ENCODE measurements at regions not wholly inside any gene's neighbourhood (a gene's known extent, or its start where the extent isn't known, plus 50 kb on each side); places are given as distances from the start of the nearest gene placed in this dataset.
"Not testable (repeated sequence)": the region's sequence is repeated elsewhere in the genome, so short reads cannot be mapped to it uniquely, and the experiment has no call there.

DNA sequence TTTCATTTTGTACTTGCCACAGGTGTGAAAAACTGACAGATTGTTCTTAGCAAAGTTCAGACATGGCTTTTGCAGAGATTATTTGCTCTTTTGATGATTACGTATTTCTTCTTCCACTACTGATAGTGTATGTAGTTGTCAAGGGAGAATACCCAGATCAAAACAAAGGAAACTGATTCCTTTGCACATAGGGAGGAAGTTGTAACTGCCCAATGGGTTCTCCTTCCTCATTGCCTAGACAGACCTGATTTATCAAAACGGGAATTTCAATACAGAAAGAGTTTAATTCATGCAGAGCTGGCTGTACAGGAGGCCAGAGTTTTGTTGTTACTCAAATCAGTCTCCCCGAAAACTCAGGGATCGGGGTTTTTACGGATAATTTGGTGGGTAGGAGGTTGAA, 214.7 kb downstream of the BCAS1 start:
- no peak for DNase-seq

DNA sequence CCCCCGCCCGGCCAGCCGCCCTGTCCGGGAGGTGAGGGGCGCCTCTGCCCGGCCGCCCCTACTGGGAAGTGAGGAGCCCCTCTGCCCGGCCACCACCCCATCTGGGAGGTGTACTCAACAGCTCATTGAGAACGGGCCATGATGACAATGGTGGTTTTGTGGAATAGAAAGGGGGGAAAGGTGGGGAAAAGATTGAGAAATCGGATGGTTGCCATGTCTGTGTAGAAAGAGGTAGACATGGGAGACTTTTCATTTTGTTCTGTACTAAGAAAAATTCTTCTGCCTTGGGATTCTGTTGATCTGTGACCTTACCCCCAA, 215.8 kb downstream of the BCAS1 start:
- not testable (repeated sequence) for DNase-seq

GRCh38 chr20:53853111-53853713, 217.2 kb downstream of the BCAS1 start:
- DNase-seq = no peak

- DNase-seq = no peak
These were observed 217.7 kb downstream of the BCAS1 start for GRCh38 chr20:53852691-53853090.

DNA sequence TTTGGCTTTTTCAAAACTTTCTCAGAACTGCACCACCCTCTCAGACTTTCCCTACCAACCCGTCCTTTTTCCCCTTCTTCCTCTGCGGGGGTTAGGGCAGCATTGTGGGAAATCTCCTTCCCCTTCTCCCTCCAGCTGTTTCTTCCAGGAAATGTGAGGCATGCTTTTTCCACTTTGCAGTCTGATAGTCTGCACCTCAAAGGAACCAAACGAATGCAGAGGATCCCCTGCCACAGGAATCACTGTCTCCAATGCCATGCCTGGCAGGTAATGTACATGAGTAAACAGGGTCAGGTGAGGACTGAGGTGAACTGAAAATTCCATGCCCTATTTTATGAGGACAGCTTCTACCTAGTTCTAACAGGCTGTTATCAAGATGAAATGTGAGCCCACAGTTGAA, 218.4 kb downstream of the BCAS1 start:
- DNase-seq = no peak

- no peak for DNase-seq
These were observed 220.1 kb downstream of the BCAS1 start for GRCh38 chr20:53850319-53850718.

DNA sequence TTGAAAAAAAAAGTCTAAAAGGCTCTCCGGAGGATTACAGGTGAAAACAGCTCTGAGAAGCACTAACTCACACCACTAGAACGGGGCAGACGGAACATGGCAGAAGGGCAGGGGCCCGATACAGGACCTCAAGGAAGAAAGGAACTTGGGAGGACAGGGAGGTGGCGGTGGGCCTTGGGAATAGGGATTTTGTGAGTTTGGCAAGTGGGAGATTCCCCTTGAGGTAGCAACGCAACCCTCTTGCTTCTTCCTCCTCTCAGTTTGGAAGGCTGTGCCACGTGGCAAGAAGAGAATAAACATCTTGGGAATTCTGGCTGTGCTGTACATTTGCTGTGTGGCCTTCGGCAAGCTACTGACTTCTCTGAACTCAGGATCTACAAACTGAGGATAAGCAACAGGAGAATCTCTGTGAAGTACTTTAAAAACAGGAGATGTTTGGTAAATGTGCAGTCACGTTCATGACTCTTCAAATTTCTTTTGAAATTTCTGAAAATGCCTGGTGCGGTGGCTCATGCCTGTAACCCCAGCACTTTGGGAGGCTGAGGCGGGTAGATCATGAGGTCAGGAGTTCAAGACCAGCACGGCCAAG, 220.8 kb downstream of the BCAS1 start:
- DNase-seq = no peak

DNA sequence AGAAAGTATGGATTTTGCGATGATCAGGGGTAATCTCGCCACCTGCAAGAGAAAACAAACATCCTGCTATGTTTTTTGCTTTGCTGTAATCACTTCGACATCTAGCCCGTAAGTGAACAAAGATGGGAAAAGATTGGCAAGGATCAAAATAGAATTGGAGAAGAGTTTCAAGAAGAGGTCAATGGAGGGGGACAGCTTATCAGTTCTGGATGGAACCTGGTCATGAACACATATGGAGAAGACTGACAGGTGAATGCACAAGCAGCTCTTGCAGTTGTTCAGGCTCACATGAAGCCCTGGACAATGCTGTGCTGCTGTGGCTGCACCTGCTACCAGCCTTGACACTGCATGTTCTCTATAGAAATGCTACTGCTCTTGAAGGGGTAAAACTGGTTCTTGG, 222.1 kb downstream of the BCAS1 start:
- DNase-seq = no peak

- no peak for DNase-seq
These were observed 222.6 kb downstream of the BCAS1 start for GRCh38 chr20:53847837-53848170.

DNA sequence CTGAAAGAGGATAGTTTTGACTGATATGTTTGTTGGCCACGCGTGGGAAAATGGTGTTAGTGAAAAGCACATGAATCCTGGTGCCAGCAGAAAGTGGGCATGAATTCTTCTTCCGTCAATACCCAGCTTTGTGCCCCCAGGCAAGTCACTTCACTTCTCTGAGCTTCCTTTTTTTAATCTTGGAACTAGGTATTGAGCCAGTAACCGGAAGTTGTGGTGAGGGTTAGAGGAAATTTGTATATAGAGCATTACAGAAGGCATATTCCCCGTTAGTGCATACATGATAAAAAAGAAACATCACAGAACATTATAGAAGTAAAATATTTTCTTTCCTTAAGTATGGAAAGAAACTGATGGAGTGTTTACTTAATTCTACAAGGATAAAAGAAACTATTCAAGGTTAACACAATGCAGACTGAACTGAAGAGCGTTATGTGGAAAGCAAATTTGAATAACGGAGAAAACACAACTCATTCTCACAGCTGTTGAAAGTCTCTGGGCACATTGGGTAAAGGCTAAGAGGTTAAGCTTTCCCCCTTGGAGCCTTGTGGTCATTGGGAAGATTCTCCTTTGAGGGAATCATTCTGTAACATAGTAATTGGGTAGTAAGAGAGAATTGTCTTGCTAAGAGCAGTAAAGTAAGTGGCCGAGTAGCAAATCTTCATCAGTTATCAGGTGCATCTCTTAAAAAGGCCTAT, 223.1 kb downstream of the BCAS1 start:
- peak; percentile 42 for DNase-seq

- no peak for DNase-seq
These were observed 223.8 kb downstream of the BCAS1 start for GRCh38 chr20:53846640-53847039.

DNA sequence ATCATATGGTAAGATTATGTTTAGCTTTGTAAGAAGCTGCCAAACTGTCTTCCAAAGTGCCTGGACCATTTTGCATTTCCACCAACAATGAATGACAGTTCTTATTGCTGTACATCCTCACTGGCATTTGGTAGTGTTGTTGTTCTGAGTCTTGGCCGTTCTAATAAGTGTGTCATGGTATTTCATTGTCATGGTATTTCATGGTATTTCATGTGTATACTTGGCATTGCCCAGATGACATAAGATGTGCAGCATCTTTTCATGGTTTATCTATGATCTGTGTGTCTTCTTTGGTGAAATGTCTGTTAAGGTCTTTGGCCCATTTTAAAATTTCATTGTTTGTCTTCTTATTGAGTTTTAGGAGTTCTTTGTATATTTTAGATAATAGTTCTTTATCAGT, 224.4 kb downstream of the BCAS1 start:
- no peak for DNase-seq

DNA sequence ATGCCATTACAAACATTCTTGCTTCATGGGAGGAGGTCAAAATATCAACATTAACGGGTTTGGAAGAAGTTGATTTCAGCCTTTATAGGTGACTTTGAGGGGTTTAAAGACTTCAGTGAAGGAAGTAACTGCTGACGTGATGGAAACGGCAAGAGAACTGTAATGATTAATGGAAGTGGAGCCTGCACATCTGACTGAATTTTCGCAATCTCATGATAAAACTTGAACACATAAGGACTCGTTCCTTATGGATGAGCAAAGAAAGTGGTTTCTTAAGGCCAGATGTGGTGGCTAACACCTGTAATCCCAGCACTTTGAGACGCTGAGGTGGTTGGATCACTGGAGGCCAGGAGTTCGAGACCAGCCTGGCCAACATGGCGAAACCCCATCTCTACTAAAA, 226.1 kb downstream of the BCAS1 start:
- no peak for DNase-seq

GRCh38 chr20:53843645-53844044, 226.7 kb downstream of the BCAS1 start:
- no peak for DNase-seq

DNA sequence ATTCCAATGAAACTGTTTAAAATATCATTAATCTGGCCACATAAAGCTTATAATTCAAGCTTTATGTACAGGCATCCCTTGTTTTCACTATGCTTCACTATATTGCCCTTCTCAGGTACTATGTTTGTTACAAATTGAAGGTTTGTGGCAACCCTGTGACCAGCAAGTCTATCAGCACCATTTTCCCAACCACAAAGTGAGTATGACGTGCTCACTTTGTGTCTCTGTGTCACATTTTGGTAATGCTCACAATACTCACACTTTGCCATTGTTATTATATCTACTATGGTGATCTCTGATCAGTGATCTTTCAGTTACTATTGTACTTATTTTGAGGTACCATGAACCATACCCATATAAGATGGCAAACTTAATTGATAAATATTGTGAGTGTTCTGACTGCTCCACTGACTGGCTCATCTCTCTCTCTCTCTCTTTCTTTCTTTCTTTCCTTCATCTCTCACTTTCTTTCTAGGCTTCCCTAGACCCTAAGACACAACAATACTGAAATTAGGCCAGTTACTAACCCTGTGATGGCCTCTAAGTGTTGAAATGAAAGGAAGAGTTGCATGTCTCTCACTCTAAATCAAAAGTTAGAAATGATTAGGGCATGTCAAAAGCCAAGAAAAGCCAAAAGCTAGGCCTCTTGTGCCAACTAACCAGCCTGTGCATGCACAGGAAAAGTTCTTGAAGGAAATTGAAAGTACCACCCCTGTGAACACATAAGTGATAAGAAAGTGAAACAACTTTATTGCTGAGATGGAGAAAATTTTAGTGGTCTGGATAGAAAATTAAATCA, 227.9 kb downstream of the BCAS1 start:
- peak; percentile 73 for DNase-seq

- DNase-seq = no peak
These were observed 228.7 kb downstream of the BCAS1 start for GRCh38 chr20:53841741-53842140.

- DNase-seq = no peak
These were observed 229.9 kb downstream of the BCAS1 start for GRCh38 chr20:53840532-53840931.

DNA sequence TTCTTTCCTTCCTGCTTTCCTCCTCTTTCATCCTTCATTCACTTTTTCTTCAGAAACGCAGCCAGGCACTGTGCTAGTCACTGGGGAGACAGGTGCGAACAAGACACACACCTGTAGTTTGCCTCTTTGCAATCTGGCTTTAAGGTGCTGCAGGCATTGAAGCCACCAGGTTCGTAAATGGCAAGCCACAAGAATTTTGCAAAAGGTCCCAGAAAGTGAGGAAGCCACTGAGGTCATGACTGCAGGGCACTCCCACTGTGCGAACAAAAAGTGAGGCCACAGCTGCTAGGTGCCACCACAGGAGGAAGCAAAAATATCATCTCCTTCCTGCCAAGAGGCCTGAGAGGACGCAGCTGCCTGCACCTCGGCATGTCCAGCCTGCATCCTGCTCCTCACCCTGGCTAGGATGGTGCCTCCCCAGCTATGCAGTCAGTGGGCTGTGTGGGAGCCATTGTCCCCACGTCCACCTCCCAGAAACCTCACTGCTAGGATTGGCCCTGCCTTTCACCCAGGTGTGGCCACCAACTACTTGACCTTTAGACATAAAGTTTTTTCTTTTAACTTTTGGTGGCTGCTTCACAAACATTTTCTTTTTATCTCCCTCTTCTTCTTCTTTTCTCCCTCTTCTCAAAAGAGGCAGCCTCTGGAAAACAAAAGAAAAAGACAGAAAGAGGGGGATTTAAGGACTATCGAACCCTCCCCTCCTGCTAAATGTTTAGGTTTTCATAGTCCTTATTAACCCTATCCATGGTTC, 230.8 kb downstream of the BCAS1 start:
- peak; percentile 81 for DNase-seq

- DNase-seq = no peak
These were observed 232.0 kb downstream of the BCAS1 start for GRCh38 chr20:53838311-53838868.

DNA sequence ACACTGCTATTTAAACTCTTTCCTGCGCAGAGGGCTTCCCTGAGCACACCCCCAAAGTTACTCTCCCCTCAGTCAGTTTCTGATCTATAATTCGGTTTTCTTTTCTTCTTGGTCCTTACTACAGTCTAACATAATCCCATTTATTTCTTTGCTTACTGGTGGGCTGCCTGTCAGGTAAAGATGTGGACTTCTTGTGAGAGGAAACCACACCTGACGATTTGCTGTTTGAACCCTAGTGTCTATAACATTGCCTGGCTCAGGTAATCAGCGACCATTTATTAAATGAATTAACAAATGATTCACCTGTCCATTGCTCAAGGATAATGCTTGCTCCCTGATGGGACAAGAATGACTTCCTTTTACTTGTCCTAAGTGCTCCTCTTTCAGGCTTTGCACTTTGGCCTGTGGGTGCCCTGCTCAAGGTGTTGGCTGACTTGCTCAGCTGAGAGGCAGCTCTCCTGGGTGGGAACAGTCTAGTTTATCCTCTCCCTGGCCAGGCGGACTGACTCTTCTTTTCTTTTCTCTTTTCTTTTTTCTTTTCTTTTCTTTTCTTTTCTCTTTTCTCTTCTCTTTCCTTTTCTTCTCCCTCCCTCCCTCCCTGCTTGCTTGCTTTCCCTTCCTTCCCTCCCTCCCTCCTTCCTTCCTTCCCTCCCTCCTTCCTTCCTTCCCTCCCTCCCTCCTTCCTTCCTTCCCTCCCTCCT, 233.1 kb downstream of the BCAS1 start:
- no peak for DNase-seq

GRCh38 chr20:53834749-53835148, 235.6 kb downstream of the BCAS1 start:
- DNase-seq = no peak

DNA sequence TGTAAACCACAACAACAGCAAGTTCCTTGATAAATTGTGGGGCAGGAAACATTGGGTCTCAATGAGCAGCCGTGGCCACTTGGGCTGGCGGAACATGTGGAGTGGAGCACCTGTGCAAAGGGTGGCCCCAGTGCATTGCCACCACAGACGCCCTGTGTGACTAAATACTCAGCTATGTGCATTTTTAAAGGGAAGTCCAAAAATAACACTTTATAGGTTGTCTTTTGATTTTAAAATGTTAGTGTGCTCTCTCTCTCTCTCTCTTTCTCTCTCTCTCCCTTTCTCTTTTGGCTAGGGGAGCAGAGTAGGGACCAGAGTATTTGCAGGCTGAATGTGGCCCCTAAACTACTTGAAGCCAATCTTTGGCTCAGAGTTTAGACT, 236.3 kb downstream of the BCAS1 start:
- no peak for DNase-seq
